Neural crest cell (in vitro differentiated cells): ENCODE measurements at regions not wholly inside any gene's neighbourhood (a gene's known extent, or its start where the extent isn't known, plus 50 kb on each side); places are given as distances from the start of the nearest gene placed in this dataset.
"Not testable (repeated sequence)": the region's sequence is repeated elsewhere in the genome, so short reads cannot be mapped to it uniquely, and the experiment has no call there.

Experiments used
- DNase-seq: peaks from one replicate; pipeline ENCODE4 v3.0.0; 2021; ENCODE audit warnings: low read depth, mixed read lengths, low spot score
- H3K27ac Mint-ChIP-seq: one replicate; pipeline ENCODE4 v1.8.0; 2021; ENCODE audit warnings: mild to moderate bottlenecking, mixed read lengths; ENCODE audit not compliant: unreplicated experiment
- H3K27me3 Mint-ChIP-seq: 2 replicates; pipeline ENCODE4 v1.8.0; 2021; ENCODE audit warnings: low read depth, mild to moderate bottlenecking, mixed read lengths
- H3K36me3 Mint-ChIP-seq: 2 replicates; pipeline ENCODE4 v1.8.0; 2021; ENCODE audit warnings: low read depth, mild to moderate bottlenecking, mixed read lengths
- H3K4me1 Mint-ChIP-seq: 2 replicates; pipeline ENCODE4 v1.8.0; 2021; ENCODE audit warnings: mixed read lengths
- H3K4me3 Mint-ChIP-seq: one replicate; pipeline ENCODE4 v1.8.0; 2021; ENCODE audit warnings: mild to moderate bottlenecking, mixed read lengths
- H3K9me3 Mint-ChIP-seq: 2 replicates; pipeline ENCODE4 v1.8.0; 2021; ENCODE audit warnings: mixed read lengths
- TF ChIP-seq, protein P1 (sequence below): fragments of 200-600 bp; sonication (generic); conservative IDR thresholded peaks from 2 replicates; pipeline ENCODE4 v1.5.0; 2021; ENCODE audit warnings: antibody characterized with exemption, mild to moderate bottlenecking

DNA sequence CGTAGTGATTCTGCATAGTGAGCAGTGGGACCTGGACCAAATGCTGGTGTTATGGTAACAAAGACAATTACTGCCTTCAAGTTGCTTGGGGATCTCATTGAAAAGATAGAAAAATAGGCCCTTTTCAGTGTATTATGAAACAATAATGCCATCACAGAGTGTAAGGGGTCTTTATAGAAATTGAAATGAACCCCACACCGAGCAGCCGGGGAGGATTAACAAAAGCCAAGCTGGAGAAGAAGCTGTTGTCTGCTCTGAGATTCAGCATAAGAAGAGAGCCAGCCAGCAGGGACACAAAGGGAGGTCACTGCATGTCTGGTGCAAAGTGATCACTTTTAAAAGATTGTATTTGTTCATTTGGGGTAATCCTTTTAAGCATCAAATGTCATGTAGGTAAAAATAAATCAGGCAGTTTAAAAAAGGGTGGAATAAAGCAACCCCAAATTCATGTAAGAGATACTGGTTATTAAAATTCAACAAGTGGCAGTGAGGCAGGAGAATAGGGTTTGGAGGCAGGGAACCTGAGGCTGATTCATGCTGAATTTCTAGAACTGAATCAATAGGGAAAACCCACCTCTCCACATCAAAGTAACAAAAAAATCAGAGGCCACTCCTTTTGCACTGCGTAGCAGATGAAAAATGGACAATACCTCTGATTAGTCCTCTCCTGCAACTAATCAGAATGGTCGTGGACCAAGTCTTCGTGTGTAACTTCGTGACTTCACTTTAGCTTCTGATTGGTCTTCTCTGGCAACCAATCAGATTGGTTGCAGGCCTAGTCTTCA, 1548.3 kb upstream of the SLC10A2 start:
- no peak for DNase-seq
- TF ChIP-seq, protein P1, sequence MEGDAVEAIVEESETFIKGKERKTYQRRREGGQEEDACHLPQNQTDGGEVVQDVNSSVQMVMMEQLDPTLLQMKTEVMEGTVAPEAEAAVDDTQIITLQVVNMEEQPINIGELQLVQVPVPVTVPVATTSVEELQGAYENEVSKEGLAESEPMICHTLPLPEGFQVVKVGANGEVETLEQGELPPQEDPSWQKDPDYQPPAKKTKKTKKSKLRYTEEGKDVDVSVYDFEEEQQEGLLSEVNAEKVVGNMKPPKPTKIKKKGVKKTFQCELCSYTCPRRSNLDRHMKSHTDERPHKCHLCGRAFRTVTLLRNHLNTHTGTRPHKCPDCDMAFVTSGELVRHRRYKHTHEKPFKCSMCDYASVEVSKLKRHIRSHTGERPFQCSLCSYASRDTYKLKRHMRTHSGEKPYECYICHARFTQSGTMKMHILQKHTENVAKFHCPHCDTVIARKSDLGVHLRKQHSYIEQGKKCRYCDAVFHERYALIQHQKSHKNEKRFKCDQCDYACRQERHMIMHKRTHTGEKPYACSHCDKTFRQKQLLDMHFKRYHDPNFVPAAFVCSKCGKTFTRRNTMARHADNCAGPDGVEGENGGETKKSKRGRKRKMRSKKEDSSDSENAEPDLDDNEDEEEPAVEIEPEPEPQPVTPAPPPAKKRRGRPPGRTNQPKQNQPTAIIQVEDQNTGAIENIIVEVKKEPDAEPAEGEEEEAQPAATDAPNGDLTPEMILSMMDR, result no peak
- Mint-ChIP-seq H3K36me3 (peaks cover 29% of the 10 kb centered on the region), H3K27me3 (no peaks in the 10 kb centered on the region), H3K4me3 (no peak overlapping the region), H3K9me3 (peaks cover 24% of the 10 kb centered on the region), H3K4me1 (no peaks in the 10 kb centered on the region), H3K27ac (no peak overlapping the region)

DNA sequence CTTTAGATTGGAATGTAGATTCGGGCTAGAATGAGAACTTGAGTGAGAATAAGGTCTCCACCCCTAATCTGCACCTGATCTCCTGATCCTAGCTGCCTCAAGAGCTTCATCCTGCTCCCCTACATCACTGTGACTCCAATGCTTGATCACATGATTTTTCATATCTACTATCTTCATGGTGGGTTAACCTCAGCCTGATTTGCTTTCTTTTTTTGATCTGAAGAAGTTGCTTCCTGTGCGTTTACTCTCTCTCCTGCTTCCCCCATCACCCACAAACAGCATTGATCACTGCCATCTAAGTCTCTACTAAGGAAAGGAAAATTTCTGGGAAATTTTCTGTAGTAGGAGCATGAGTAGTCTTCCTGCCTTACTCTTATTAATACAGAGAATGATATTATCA, 1542.1 kb upstream of the SLC10A2 start:
- Mint-ChIP-seq H3K4me3 (no peak overlapping the region), H3K36me3 (peaks cover 4% of the 10 kb centered on the region), H3K27ac (no peak overlapping the region), H3K4me1 (no peaks in the 10 kb centered on the region), H3K27me3 (no peaks in the 10 kb centered on the region), H3K9me3 (peaks cover 3% of the 10 kb centered on the region)
- DNase-seq, result no peak
- TF ChIP-seq, protein P1, result no peak

DNA sequence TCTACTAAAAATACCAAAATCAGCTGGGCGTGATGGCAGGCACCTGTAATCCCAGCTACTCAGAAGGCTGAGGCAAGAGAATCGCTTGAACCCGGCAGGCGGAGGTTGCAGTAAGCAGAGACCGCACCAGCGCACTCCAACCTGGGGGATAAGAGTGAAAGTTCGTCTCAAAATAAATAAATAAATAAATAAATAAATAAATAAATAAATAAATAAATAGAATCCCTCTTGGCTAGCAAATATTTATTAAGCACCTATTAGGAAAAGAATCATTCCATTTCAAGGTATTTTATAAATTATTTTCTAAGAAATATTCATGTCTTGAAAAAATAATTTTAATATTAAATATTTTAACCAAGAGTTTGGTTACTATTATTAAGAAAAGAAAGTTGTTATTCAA, 1539.2 kb upstream of the SLC10A2 start:
- H3K27ac Mint-ChIP-seq, H3K4me3 Mint-ChIP-seq, H3K36me3 Mint-ChIP-seq, H3K9me3 Mint-ChIP-seq, H3K4me1 Mint-ChIP-seq, H3K27me3 Mint-ChIP-seq, DNase-seq: not testable (repeated sequence)

DNA sequence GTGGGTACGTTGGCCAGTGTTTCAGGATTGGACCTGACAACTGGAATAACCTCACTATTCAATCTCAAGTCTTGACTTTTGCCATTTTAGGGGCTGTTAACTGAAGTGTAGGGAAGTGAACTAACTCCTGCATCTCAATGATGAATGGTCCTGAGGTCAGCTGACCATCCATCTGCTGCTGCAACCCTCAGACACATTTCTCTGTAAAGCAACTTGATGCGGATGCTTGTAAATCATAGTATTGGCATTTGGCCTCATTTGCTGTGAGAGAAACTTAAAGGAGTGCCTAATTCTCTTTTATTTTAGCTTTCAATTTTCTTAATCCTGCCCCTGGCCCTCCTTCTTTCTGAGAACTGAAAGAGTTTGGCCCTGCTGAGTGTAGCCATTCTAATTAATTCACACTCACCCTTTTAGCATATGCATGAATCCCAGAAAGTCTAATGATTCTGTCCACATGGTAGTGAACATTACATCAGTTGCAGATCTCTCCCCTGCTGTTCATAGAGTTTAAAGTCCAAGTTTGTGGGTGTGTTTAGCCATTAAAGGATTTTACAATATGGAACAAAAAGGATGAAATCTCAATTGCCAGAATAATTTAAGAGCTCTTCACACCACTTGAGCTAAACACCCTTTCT, 1531.4 kb upstream of the SLC10A2 start:
- TF ChIP-seq, protein P1, result no peak
- no peak for DNase-seq
- Mint-ChIP-seq H3K4me3 (no peak overlapping the region), H3K36me3 (no peaks in the 10 kb centered on the region), H3K27ac (no peak overlapping the region), H3K9me3 (peaks cover 2% of the 10 kb centered on the region), H3K27me3 (no peaks in the 10 kb centered on the region), H3K4me1 (peaks cover 23% of the 10 kb centered on the region)

DNA sequence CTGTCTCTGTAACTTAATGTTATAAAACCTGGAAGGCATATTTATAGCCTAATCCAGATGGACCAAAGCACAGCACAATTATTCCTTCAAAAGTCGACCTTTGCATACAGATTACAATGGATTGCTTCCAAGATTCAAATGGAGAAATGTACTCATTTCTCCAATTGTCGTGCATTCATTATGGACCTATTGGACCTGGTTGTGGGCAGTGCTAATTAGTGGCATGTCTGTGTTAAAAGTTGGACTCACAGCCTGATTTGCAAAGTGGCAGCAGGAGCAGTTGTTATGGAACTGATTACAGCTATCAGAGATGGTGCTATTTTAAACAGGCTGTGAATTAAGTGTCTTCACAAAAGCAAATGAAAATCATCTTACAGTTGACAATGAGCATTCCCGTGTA, 1529.3 kb upstream of the SLC10A2 start:
- H3K36me3 Mint-ChIP-seq, result no peaks in the 10 kb centered on the region

More for the DNA sequence above, 1529.3 kb upstream of the SLC10A2 start:
- TF ChIP-seq, protein P1, result no peak
- Mint-ChIP-seq H3K27ac (no peak overlapping the region), H3K9me3 (no peaks in the 10 kb centered on the region), H3K4me1 (peaks cover 23% of the 10 kb centered on the region), H3K4me3 (no peak overlapping the region), H3K27me3 (no peaks in the 10 kb centered on the region)
- DNase-seq, result no peak
